ENCODE measurements at regions not wholly inside any gene's neighbourhood (a gene's known extent, or its start where the extent isn't known, plus 50 kb on each side); places are given as distances from the start of the nearest gene placed in this dataset.

- Histone ChIP-seq H3K9me3 (ENCODE audit: insufficient read depth, low read depth) (no peaks in the 10 kb centered on the region), H3K27me3 (ENCODE audit: insufficient read depth, low read depth) (no peaks in the 10 kb centered on the region), H3K36me3 (ENCODE audit: low read depth) (no peaks in the 10 kb centered on the region), H3K9me2 (ENCODE audit: insufficient read depth) (no peaks in the 10 kb centered on the region), H4K20me1 (ENCODE audit: insufficient read depth) (no peaks in the 10 kb centered on the region), H3K4me3 (no peak overlapping the region), H3K4me1 (replicated peaks; ENCODE audit: insufficient read depth) (peaks cover 5% of the 10 kb centered on the region; the same call in 1 of the 2 replicates), H3F3A (ENCODE audit: insufficient read depth, low read depth) (peaks cover 8% of the 10 kb centered on the region), H3K79me2 (ENCODE audit: low read depth) (no peaks in the 10 kb centered on the region), H3K27ac (no peak overlapping the region), H3K4me2 (no peak overlapping the region), H2AFZ (no peak overlapping the region)
- TF ChIP-seq CTCF (conservative IDR thresholded peaks at IDR 0.05) (no peak), EZH2 (IDR thresholded peaks at IDR 0.05; ENCODE audit: low read depth) (no peak)
- peak in 1 of 2 experiments; percentile 55 for DNase-seq
- CTCF ChIA-PET, result interaction anchor here (0.5 to 0.6 kb wide), 4 partner anchors 41 to 366 kb away, joined by 3 to 7 read pairs (median 6); no protein-coding TSS in a partner anchor
- POLR2A ChIA-PET (ENCODE audit: unreplicated experiment), result no interaction called here
- no TSS peak for BruUV-seq (replicated peaks)
- intact Hi-C loops (cut with micrococcal nuclease; ENCODE audit: unreplicated experiment), result loop anchor here (10.0 kb wide), 1 partner anchor 187 kb away; the partner anchor contains the start of gene ZXDC
These were observed 69.5 kb downstream of the KLF15 start for GRCh38 chr3:126287536-126288241.

GRCh38 chr3:126287171-126287535 is 70.1 kb downstream of the KLF15 start:
- Histone ChIP-seq H3K36me3 (ENCODE audit: low read depth) (no peaks in the 10 kb centered on the region), H3K9me2 (ENCODE audit: insufficient read depth) (no peaks in the 10 kb centered on the region), H3K4me2 (no peak overlapping the region), H3K4me1 (replicated peaks; ENCODE audit: insufficient read depth) (peaks cover 5% of the 10 kb centered on the region; the same call in 1 of the 2 replicates), H3K9me3 (ENCODE audit: insufficient read depth, low read depth) (no peaks in the 10 kb centered on the region), H4K20me1 (ENCODE audit: insufficient read depth) (no peaks in the 10 kb centered on the region), H3K79me2 (ENCODE audit: low read depth) (no peaks in the 10 kb centered on the region), H3F3A (ENCODE audit: insufficient read depth, low read depth) (peaks cover 8% of the 10 kb centered on the region), H3K27me3 (ENCODE audit: insufficient read depth, low read depth) (no peaks in the 10 kb centered on the region), H3K4me3 (no peak overlapping the region), H3K27ac (no peak overlapping the region), H2AFZ (no peak overlapping the region)
- CTCF ChIA-PET, result interaction anchor here (0.5 to 0.6 kb wide), 4 partner anchors 41 to 366 kb away, joined by 3 to 7 read pairs (median 6); no protein-coding TSS in a partner anchor
- intact Hi-C loops (cut with micrococcal nuclease; ENCODE audit: unreplicated experiment), result loop anchor here (10.0 kb wide), 1 partner anchor 188 kb away; the partner anchor contains the start of gene ZXDC
- TF ChIP-seq CTCF (conservative IDR thresholded peaks at IDR 0.05), result no peak
- TF ChIP-seq EZH2 (IDR thresholded peaks at IDR 0.05; ENCODE audit: low read depth), result no peak
- POLR2A ChIA-PET (ENCODE audit: unreplicated experiment), result interaction anchor here (0.7 kb wide), 1 partner anchor 13 kb away, joined by 6 read pairs; no protein-coding TSS in a partner anchor
- BruUV-seq (replicated peaks), result no TSS peak
- no peak for DNase-seq

GRCh38 chr3:126285369-126285768 is 71.8 kb downstream of the KLF15 start:
- Histone ChIP-seq H3K4me1 (replicated peaks; ENCODE audit: insufficient read depth) (peaks cover 5% of the 10 kb centered on the region; the same call in 1 of the 2 replicates), H3K9me2 (ENCODE audit: insufficient read depth) (no peaks in the 10 kb centered on the region), H3K9me3 (ENCODE audit: insufficient read depth, low read depth) (no peaks in the 10 kb centered on the region), H3K27me3 (ENCODE audit: insufficient read depth, low read depth) (no peaks in the 10 kb centered on the region), H3K27ac (no peak overlapping the region), H3K79me2 (ENCODE audit: low read depth) (no peaks in the 10 kb centered on the region), H4K20me1 (ENCODE audit: insufficient read depth) (no peaks in the 10 kb centered on the region), H3K4me2 (no peak overlapping the region), H2AFZ (no peak overlapping the region), H3K36me3 (ENCODE audit: low read depth) (no peaks in the 10 kb centered on the region), H3K4me3 (no peak overlapping the region), H3F3A (ENCODE audit: insufficient read depth, low read depth) (peaks cover 8% of the 10 kb centered on the region)
- no peak for TF ChIP-seq EZH2 (IDR thresholded peaks at IDR 0.05; ENCODE audit: low read depth)
- TF ChIP-seq CTCF (conservative IDR thresholded peaks at IDR 0.05), result no peak
- intact Hi-C loops (cut with micrococcal nuclease; ENCODE audit: unreplicated experiment), result loop anchor here (10.0 kb wide), 1 partner anchor 189 kb away; the partner anchor contains the start of gene ZXDC
- POLR2A ChIA-PET (ENCODE audit: unreplicated experiment), result no interaction called here
- CTCF ChIA-PET, result interaction anchor here (0.6 kb wide), 1 partner anchor 126 kb away, joined by 6 read pairs; no protein-coding TSS in a partner anchor
- no TSS peak for BruUV-seq (replicated peaks)
- DNase-seq, result no peak

Data from PC-9 (cell line).